Panc1 (cell line): ENCODE measurements at regions not wholly inside any gene's neighbourhood (a gene's known extent, or its start where the extent isn't known, plus 50 kb on each side); places are given as distances from the start of the nearest gene placed in this dataset.

ENCODE experiments used
- POLR2AphosphoS5 ChIP-seq: IDR thresholded peaks from 2 replicates; pipeline ENCODE4 v1.6.1; 2012; ENCODE audit warnings: mild to moderate bottlenecking, low read depth, low read length, moderate library complexity
- REST ChIP-seq, 2 experiments: IDR thresholded peaks; 2 replicates each; pipeline ENCODE4 v1.6.1; 2011 to 2012; ENCODE audit warnings: low read depth in 2 of 2, control low read depth in 1 of 2, low read length in 1 of 2, mild to moderate bottlenecking in 1 of 2, moderate library complexity in 1 of 2; ENCODE audit not compliant: insufficient read depth in 1 of 2
- SIN3A ChIP-seq: IDR thresholded peaks from 2 replicates; pipeline ENCODE4 v1.6.1; 2012; ENCODE audit warnings: low read depth, mild to moderate bottlenecking, low read length, moderate library complexity, borderline replicate concordance; ENCODE audit not compliant: insufficient read depth
- TCF7L2 ChIP-seq: IDR thresholded peaks from 2 replicates; pipeline ENCODE4 v1.6.1; 2011; ENCODE audit warnings: mild to moderate bottlenecking, low read depth, low read length, inconsistent platforms
- TF ChIP-seq, protein P1 (sequence below): fragments of 450-650 bp; IDR thresholded peaks from 2 replicates; pipeline ENCODE4 v1.5.1; 2017; ENCODE audit warnings: mild to moderate bottlenecking

GRCh38 chr13:40059540-40060232, 404.2 kb downstream of the COG6 start:
- TF ChIP-seq, protein P1, sequence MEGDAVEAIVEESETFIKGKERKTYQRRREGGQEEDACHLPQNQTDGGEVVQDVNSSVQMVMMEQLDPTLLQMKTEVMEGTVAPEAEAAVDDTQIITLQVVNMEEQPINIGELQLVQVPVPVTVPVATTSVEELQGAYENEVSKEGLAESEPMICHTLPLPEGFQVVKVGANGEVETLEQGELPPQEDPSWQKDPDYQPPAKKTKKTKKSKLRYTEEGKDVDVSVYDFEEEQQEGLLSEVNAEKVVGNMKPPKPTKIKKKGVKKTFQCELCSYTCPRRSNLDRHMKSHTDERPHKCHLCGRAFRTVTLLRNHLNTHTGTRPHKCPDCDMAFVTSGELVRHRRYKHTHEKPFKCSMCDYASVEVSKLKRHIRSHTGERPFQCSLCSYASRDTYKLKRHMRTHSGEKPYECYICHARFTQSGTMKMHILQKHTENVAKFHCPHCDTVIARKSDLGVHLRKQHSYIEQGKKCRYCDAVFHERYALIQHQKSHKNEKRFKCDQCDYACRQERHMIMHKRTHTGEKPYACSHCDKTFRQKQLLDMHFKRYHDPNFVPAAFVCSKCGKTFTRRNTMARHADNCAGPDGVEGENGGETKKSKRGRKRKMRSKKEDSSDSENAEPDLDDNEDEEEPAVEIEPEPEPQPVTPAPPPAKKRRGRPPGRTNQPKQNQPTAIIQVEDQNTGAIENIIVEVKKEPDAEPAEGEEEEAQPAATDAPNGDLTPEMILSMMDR = no peak
- no peak for TF ChIP-seq POLR2AphosphoS5
- TF ChIP-seq TCF7L2 = no peak
- TF ChIP-seq SIN3A = no peak
- TF ChIP-seq REST (IDR thresholded peaks at IDR 0.05; ENCODE audit: insufficient read depth in 1 of 2, low read depth in 2 of 2, low read length in 1 of 2) = no peak
